ENCODE measurements at regions not wholly inside any gene's neighbourhood (a gene's known extent, or its start where the extent isn't known, plus 50 kb on each side); places are given as distances from the start of the nearest gene placed in this dataset.

DNA sequence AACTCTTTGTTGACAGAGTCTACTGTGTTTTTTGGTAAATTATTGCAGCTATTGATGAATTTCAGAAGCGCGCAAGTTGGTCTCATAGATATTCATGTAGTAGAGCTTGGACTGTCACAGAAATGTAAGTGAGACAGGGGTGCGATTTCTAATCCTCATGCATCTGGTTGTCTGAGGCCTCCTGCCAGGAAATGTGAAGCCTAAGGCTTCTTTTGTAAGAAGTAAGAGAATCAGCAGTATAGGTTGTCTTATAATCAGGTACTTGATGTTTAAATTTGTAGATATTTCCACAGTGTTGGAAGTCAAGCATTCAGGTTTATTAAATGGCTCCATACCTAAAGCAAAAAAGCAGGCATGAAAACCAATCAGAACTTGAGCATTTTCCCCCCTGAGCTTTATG is 332.9 kb upstream of the FMN2 start:
- intact Hi-C loops (cut with DNase I) = no loop called here
- DNase-seq (no peak), ATAC-seq (no peak)

DNA sequence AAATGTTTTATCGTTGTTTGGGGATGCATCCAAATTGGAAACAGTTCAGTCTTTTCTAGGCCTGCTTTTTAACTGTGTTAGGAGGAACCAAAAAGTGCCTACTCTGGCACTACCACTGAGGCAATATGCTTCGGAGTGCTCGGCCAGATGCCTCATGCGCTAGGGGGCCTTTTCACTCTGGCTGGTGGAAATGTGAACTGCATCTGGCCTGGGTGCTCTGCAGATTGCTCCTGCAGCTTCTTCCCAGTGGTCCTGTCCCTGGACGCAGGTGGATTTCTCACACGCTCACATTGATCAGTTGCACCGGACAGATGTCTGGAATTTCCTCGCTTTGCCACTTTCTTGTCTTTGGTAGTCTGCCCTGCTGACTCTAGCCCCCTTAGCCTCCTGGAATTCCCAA is 330.2 kb upstream of the FMN2 start:
- intact Hi-C loops (cut with DNase I) = no loop called here
- DNase-seq (no peak), ATAC-seq (no peak)

DNA sequence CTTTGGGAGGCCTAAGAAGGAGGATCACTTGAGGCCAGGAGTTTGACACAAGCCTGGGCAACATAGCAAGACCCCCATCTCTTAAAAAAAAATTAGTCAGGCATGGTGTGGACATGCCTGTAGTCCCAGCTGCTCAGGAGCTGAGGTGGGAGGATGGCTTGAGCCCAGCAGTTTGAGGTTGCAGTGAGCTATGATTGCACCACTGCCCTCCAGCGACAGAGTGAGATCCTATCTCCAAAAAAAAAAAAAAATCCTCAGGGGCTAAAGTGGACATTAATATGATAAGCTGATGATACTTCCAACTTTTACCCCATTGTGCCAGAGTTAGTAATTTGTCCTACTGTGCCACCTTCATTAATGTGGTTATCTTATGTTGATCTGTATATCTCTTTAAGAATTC is 327.8 kb upstream of the FMN2 start:
- DNase-seq (no peak), ATAC-seq (no peak)
- intact Hi-C loops (cut with DNase I) = no loop called here

DNA sequence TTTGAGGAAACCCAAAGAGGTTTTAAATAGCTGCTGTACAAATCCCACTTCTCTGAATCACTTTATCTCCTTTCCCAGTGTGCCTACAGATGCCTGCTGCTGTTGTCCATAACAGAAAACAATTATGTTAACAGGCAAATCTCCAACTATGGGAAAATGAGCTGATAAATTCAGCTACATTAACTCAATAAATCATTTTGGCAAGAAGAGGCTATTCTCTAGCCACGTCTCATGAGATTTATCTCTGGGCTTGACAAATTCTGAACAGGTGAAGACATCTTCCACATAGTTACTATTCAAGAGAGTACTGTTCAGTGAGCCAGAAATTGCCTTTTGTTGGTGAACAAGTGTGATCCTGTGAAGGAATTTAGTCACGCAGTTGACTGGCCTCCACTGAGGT is 327.1 kb upstream of the FMN2 start:
- ATAC-seq (no peak), DNase-seq (no peak)
- intact Hi-C loops (cut with DNase I) = no loop called here

DNA sequence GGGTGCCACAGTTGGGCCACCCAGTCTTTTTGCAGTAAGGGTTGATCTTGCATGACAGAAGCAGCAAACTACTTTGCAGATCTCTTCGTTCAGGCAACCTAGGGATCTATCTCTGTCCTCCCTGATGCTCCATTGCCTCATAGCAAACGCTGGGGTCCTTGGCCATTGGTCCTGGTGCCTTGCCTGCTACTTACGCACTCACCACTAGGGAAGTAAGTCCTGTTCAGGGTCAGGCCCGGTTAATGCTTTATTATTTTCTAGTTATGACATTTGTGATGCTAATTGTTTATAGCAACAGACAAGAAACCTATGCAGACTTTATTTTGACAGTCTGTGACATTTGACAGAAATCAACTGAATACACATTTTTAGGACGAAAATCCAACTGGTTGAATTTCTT is 326.5 kb upstream of the FMN2 start:
- ATAC-seq = no peak
- DNase-seq = no peak
- intact Hi-C loops (cut with DNase I) = no loop called here

DNA sequence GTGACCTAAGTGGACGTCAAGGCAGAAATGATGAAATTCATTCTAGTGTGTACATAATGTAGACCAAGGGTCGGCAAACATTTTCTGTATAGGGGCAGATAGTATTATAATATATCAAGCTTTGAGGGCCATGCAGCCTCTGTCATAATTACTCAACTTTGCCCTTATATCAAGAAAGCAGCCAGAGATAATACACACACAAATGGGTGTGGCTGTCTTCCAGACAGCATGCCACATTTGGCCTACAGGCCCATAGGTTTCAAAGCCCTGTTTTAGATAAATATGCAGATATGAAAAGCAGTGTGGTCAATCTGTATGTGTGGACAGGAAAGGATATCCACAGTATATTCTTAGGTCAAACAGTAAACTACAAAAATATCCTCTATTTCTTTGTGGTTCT is 320.1 kb upstream of the FMN2 start:
- DNase-seq = no peak
- intact Hi-C loops (cut with DNase I) = no loop called here
- no peak for ATAC-seq

DNA sequence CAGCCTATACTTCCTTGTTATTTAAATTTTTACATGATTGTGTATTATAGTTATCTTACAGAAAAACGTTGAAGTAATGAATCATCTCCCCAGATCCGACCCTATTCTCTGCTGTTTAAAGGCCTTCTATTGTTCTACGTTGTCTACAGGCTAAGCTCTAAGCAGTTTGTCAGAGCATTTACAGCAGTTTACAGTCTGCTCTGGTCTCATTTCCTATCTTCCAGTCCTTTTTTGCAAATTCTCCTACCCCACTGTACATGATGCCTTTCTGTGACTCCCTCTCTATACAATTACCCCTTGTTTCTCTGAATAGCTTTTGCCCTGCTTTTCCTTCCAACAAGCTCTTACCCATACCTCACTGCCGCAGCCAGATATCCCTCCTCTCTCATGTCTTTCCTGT is 319.2 kb upstream of the FMN2 start:
- DNase-seq (no peak), ATAC-seq (no peak)
- intact Hi-C loops (cut with DNase I) = no loop called here

DNA sequence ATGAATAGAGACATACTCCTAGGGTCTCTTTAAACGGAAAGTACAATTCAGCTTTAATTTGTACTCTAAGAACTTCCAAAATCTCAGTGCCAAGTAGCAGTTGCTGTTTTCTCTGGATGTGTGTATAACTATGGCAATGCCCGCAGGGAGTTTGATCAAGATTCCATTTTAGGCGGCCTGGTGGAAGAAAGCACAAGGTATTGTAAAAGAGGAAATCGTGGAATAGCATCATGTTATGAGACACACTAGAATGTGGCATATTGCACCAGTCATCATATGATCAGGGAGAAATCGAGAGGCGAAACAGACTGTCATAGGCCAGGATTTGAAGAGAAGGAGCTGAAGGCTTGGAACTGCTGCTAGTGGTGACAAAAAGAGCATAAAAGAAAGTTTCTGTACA is 316.2 kb upstream of the FMN2 start:
- intact Hi-C loops (cut with DNase I) = no loop called here
- ATAC-seq = no peak
- no peak for DNase-seq

DNA sequence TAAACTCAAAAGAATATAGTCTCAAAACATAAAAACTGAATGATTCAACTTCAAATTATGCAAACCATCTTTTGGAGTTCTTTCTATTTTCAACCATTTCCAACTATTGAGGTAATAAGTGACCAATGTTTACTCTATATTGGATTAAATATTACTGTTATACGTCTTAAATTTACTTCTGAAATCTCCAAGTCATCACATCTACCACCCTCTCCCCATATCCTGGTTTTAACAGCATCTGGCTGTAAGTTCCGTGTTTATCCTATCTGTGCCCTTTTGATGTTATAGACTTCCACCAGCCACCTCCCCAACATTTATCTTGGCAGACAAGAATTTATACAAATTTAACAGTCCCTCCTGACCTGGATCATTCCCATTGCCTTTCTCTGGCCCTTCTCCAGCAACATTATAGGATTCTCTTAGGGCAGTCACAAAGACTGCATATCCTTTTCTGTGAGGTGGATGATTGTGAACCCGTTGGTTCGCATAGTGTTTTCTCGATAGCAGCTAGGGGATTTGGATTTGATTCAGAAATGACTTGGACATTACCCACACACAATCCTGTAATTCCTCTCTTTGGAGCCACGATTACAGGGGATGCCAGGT is 313.4 kb upstream of the FMN2 start:
- intact Hi-C loops (cut with DNase I) = no loop called here
- no peak for DNase-seq
- ATAC-seq = no peak

DNA sequence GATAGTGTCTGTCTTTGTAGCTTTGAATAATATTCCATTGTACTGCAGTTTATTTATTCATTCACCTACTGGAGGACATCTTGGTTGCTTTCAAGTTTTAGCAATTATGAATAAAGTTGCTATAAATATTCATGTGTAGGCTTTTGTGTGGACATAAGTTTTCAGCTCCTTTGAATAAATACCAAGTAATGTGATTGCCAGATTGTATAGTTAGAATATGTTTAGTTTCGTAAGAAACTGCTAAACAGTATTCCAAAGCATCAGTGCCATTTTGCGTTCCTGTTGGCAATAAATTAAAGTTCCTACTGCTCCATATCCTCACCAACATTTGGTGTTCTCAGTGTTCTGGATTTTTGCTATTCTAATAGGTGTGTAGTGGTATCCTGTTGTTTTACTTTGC is 311.7 kb upstream of the FMN2 start:
- no peak for ATAC-seq
- intact Hi-C loops (cut with DNase I) = no loop called here
- DNase-seq = no peak

DNA sequence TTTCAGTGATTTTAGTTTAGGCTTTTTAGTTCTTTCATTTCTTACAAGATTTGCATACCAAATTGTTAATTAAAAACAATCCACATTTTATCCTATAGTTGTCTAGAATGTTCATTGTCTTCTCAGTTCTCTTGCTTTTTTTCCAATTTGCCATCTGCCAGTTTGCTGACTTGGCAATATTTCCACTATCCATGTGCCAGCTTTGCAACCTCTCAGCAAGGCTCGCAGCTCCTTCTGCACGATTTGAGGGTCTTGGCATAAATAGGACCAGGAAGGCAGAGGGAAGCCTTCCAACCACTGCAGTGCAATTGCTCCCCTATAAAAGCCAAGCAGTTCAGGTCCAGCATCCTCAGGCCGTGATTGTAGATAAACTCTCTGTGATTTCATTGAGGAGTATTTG is 306.8 kb upstream of the FMN2 start:
- intact Hi-C loops (cut with DNase I) = no loop called here
- no peak for ATAC-seq

DNA sequence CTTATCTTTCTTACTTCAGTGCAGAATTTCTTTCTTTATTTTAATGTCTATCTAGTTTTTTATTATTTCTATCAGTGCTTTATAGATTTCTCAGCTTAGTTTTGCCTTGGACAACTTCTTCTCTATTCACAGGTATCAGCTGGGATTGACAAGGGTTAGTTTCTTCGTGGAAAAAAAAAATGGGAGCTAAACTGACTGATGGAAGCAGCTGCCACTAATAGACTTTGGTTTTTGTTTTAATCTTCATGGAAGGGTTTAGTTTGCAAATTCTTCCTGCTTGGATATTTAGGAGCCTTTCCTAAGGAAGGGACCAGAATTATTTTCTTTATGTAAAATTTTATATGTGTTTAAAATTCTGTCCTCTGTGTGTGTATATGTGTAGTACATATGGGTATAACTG is 306.1 kb upstream of the FMN2 start:
- DNase-seq (no peak), ATAC-seq (no peak)
- intact Hi-C loops (cut with DNase I) = no loop called here

More for the DNA sequence above, 306.8 kb upstream of the FMN2 start:
- no peak for DNase-seq

DNA sequence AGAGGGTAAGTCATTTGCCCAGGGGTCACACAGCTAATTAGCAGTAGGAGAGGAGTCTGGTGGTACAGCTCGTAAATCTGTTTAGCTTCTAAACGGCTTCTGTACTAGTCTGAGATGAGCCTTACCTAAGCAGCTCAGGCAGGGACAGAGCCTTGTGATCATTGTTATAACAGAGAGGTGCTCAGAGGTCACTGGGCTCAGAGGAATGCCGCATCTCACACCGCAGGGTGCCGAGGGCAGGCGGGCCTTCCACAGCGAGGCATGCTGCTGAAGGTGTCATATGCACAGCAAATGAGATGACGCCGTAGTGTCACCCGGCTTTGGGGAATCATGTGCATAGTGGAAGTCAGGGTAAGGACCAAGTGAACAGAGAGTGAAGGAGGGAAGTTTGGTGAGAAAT is 305.2 kb upstream of the FMN2 start:
- DNase-seq (no peak), ATAC-seq (no peak)
- intact Hi-C loops (cut with DNase I) = no loop called here

DNA sequence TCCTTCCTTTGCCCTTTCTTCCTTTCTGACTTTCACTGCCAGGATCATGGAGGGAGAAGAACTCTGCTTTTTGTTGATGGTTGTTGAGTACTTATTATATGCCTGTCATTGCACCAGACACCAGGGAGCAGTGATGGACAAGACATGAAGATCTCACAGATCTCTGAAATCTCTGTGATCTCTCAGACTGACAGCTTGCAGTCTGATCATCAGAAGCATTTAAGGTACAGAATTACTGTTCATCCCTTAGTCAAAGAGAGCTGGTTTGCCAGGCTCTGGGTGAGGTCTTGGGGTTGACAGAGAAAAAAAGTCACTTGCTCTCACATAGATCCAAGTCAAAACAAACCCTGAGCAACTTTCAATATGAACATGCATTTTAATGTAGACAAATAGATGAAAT is 299.5 kb upstream of the FMN2 start:
- intact Hi-C loops (cut with DNase I) = no loop called here
- ATAC-seq = no peak

DNA sequence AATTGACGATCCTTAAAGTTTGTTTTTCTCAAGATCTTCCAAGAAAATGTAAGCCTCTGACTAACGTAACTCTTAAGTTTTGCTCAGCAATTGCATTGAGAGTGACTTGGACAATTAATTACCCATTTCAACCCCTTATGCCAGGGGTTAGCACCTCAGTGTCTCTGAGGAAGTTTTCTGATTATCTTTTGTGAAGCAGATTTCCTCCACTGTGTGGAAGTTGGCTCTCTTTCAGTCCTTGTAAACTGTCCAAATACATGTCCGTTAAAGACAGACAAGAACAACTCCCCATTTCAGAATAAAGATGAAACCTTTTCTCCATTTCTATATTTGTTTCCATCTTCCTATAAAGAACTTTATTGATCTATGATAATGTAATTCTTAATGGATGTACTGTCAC is 296.4 kb upstream of the FMN2 start:
- intact Hi-C loops (cut with DNase I) = no loop called here
- DNase-seq (no peak), ATAC-seq (peak in 1 of 2 donors; percentile 42)

More for the DNA sequence above, 299.5 kb upstream of the FMN2 start:
- DNase-seq = no peak

DNA sequence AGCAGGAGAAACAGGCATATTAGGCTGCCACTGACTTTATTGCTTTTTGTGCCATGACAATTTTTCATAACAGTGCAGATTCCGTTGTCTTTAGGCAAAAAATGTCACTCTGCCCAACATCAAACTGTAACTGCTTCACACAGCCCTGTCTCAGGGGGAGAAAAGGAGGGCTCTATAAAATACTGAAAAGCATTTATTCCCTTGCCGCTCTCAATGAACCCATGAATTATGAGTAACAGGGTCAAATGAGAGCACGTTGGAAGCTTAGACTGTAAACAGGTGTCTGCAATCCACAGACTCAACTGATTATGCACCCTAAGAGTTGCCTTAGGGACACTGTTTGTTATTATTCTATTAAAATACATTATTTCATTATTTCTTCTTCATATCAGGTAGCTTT is 292.1 kb upstream of the FMN2 start:
- ATAC-seq (no peak), DNase-seq (no peak)
- intact Hi-C loops (cut with DNase I) = no loop called here

DNA sequence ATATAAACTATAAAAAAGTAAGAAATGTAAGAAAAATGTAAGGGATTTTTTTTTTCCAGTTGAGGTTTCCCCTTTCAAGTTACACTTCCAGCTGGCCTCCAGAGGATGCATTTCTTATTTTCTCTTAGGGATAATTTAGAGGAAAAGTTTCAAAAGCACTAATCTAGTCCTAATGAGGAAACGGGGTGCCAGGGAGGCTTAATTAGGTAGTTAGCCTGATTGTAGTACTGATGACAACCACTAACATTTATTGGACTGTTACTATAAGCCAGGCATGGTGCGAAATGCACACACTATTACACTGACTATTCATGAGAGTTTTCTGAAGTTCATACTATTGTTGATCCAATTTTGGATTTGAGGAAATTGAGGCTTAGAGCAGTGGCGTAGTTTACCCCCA is 290.8 kb upstream of the FMN2 start:
- no peak for ATAC-seq
- intact Hi-C loops (cut with DNase I) = no loop called here
- no peak for DNase-seq

DNA sequence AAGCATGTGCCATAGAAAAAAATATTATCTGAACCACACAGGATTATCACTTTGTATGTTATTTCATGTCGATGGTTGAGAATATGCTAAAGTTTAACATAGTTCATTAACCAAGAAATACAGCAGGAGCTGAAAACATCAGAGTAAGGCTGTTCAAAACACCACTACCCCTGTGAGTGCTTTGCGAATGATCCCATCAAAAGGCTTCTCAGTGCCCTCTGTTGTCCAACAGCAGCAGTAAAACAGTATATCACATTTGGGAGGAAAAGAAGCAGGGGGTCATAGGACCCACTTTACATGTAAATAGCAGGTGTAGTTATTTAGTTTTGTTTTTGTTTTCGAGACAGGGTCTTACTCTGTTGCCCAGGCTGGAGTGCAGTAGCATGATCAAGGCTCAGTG is 289.4 kb upstream of the FMN2 start:
- ATAC-seq = no peak
- intact Hi-C loops (cut with DNase I) = no loop called here
- DNase-seq = no peak

DNA sequence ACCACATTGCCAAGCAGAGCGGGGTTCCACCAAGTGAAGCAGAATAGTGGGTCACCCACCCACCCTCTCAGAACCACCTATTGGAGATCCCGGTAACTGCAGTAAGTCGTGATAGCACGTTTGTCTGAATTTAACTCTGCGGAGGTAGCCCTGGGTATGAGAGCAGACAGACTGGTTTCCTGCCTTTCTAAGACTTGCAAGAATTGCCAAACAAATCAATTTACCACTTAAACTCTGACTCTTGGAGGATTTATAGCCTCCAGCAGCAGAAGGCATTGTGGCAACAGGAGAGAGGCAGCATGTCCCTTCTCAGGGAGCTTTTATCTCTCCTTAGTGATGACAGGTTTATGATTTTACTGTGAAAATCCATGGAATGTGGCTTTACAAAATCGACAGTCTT is 287.9 kb upstream of the FMN2 start:
- ATAC-seq (no peak), DNase-seq (no peak)
- intact Hi-C loops (cut with DNase I) = no loop called here

DNA sequence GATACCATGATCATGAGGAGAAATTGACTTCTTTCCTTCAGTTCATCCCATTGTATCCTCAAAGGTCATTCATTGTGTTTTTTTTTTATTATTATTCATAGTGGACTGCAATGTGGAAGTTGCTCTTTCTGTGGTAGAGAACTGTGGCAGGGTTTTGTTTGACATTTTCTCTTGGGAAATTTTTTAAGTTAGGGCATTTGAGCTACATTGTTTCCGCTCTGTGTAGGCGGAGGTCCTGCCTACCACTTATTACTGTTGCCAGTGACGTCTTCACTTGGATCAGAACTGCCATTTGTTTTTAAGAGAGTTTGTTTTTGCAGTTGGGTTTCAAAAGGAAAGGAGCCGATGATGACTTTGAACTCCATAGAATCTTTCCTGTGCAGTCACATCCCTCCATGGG is 287.4 kb upstream of the FMN2 start:
- DNase-seq (no peak), ATAC-seq (no peak)
- intact Hi-C loops (cut with DNase I) = no loop called here

DNA sequence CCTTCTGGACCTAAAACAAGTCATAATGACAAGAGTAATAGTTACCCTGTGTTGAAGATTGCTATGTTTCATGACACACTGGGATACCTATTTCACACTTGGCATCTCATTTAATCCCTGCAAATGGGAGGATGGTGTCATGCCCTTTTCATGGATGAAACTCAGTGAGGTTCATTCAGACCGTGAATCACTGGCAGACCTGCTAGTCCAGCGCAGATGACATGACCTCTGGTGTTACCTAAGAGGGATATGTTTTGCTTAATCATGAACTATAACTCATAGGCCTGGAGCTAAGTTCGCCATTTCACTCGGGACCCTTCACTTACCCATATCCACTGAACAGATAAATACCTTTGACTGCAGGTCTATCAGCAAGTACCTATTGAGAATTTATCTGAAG is 286.6 kb upstream of the FMN2 start:
- DNase-seq = no peak
- peak in 1 of 2 donors; percentile 29 for ATAC-seq
- intact Hi-C loops (cut with DNase I) = no loop called here

Measured in left cardiac atrium (tissue), 4 donors.